ENCODE measurements at regions not wholly inside any gene's neighbourhood (a gene's known extent, or its start where the extent isn't known, plus 50 kb on each side); places are given as distances from the start of the nearest gene placed in this dataset.

DNA sequence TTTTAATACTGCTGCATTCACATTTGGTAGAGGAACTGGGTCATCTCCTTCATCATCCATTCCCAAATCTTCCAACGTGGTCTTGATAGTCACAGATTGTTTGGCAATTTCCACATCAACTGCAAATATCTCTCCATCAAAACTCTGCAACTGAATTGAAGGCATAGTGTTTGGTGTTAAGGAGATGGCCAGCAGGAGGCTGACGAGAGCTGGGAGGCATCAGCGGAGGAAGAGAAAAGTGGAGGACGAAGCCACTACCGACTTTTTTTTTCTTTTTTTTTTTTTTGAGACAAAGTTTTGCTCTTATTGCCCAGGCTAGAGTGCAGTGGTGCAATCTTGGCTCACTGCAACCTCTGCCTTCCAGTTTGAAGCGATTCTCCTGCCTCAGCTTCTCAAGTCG lies 205.0 kb upstream of the KCTD7 start:
- Histone ChIP-seq H3K9me3 (no peaks in the 10 kb centered on the region), H3K36me3 (no peaks in the 10 kb centered on the region), H3K27ac (no peak overlapping the region), H3K4me3 (no peak overlapping the region), H3K27me3 (no peaks in the 10 kb centered on the region), H3K4me1 (no peaks in the 10 kb centered on the region)
- TF ChIP-seq POLR2A (IDR thresholded peaks at IDR 0.05) = no peak
- TF ChIP-seq, protein P1, sequence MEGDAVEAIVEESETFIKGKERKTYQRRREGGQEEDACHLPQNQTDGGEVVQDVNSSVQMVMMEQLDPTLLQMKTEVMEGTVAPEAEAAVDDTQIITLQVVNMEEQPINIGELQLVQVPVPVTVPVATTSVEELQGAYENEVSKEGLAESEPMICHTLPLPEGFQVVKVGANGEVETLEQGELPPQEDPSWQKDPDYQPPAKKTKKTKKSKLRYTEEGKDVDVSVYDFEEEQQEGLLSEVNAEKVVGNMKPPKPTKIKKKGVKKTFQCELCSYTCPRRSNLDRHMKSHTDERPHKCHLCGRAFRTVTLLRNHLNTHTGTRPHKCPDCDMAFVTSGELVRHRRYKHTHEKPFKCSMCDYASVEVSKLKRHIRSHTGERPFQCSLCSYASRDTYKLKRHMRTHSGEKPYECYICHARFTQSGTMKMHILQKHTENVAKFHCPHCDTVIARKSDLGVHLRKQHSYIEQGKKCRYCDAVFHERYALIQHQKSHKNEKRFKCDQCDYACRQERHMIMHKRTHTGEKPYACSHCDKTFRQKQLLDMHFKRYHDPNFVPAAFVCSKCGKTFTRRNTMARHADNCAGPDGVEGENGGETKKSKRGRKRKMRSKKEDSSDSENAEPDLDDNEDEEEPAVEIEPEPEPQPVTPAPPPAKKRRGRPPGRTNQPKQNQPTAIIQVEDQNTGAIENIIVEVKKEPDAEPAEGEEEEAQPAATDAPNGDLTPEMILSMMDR (IDR thresholded peaks at IDR 0.05) = no peak
- no peak for DNase-seq
- intact Hi-C loops (cut with DNase I; ENCODE audit: low total_unique reads) = no loop called here

DNA sequence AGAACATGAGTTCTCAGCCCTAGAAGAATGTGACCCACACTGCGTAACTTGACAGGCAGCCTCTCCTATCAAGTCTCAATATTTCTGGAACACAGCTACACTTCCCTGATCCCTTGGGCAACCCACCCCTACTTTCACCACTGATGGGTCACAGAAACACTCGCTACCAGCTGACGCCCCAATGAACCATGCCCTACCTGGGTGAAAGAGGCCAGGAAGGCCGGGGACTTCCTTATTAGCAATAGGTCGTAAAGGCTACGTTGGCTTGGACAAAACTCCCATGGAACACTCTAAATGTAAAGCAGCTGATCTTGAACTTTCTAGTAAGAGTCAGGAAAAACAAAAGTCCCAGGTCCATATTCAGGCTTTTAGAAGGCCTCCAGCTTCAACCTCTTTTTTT lies 202.3 kb upstream of the KCTD7 start:
- Histone ChIP-seq H3K9me3 (no peaks in the 10 kb centered on the region), H3K4me3 (no peak overlapping the region), H3K27ac (no peak overlapping the region), H3K27me3 (no peaks in the 10 kb centered on the region), H3K4me1 (no peaks in the 10 kb centered on the region), H3K36me3 (no peaks in the 10 kb centered on the region)
- DNase-seq = no peak
- intact Hi-C loops (cut with DNase I; ENCODE audit: low total_unique reads) = no loop called here
- no peak for TF ChIP-seq POLR2A (IDR thresholded peaks at IDR 0.05)
- TF ChIP-seq, protein P1 (IDR thresholded peaks at IDR 0.05) = no peak

DNA sequence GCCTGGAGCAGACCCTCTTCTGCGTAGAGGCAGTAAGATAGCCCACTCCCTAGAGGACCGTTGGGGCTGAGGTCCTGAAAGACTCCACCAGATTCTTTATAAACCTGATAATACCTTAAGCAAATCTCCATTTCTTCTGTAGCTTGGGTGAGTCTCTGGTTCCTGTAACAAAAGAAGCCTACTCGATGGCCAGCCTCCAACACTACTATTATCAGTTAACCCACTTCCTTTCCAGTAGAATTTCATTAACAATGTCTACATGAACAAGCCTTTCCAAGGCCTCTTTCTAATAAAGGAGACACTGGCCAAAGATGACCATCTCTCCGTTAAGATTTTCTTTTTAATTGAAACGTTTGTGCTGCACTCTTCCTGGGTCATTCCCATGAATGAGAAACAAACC lies 201.7 kb upstream of the KCTD7 start:
- H3K27me3 ChIP-seq = no peaks in the 10 kb centered on the region
- TF ChIP-seq POLR2A (IDR thresholded peaks at IDR 0.05) = no peak
- TF ChIP-seq, protein P1 (IDR thresholded peaks at IDR 0.05) = no peak
- no peaks in the 10 kb centered on the region for H3K9me3 ChIP-seq
- H3K4me1 ChIP-seq = no peaks in the 10 kb centered on the region
- intact Hi-C loops (cut with DNase I; ENCODE audit: low total_unique reads) = no loop called here
- no peak overlapping the region for H3K27ac ChIP-seq
- no peak overlapping the region for H3K4me3 ChIP-seq
- no peaks in the 10 kb centered on the region for H3K36me3 ChIP-seq
- no peak for DNase-seq

DNA sequence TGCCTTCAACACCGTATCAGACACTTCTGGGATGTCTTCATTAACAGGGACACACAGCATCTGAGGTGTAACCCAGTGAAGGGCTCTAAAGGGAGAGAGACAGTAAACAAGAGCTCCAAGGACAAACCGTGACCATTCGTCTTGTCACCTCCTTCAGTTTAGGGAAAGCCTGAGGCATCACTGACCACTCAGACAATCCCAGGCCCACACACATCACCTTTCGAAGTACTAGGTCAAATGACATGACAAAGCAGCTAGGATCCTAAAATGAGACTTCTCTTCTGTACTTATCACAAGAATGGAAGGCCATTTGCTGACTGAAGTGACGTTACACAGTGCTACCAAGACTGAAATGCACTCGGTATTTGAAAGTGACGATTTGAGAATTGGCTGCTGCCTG lies 200.7 kb upstream of the KCTD7 start:
- H3K9me3 ChIP-seq = no peaks in the 10 kb centered on the region

DNA sequence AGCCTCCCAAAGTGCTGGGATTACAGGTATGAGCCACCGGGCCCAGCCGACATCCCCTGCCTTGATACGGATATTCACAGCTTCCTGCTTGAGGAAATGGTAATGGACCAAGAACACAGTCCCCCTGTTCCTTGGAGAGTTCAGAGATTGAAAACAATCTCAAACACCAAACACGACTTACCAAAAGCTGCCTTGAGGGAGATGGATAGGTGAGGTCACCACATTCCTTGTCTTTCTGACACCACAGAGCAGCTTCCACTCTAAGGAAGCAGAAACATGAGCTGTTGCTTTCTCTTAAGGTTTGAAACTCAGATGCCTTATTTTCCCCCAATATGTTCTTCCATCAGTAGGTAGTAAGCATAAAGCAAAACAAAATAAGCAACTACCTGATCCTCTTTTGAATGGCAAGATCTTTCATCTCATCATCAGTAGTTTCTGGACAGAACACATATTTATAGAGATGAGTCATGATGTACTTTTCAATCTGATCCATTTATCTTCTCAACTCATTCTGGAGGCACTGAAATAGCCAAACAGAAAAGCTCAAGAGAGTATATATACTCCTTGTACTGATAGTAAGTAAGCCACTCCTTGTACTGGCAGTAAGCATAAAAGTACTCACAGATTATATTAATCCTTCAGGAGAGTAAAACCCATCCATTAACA lies 199.1 kb upstream of the KCTD7 start:
- TF ChIP-seq, protein P1 (IDR thresholded peaks at IDR 0.05) = no peak
- TF ChIP-seq POLR2A (IDR thresholded peaks at IDR 0.05) = no peak
- no peaks in the 10 kb centered on the region for H3K9me3 ChIP-seq
- H3K36me3 ChIP-seq = no peaks in the 10 kb centered on the region
- no peak overlapping the region for H3K4me3 ChIP-seq
- intact Hi-C loops (cut with DNase I; ENCODE audit: low total_unique reads) = no loop called here
- DNase-seq = no peak
- H3K27me3 ChIP-seq = no peaks in the 10 kb centered on the region
- H3K27ac ChIP-seq = no peak overlapping the region
- no peaks in the 10 kb centered on the region for H3K4me1 ChIP-seq

More for the DNA sequence above, 200.7 kb upstream of the KCTD7 start:
- no peaks in the 10 kb centered on the region for H3K27me3 ChIP-seq
- DNase-seq = no peak
- H3K4me1 ChIP-seq = no peaks in the 10 kb centered on the region
- H3K36me3 ChIP-seq = no peaks in the 10 kb centered on the region
- no peak overlapping the region for H3K4me3 ChIP-seq
- TF ChIP-seq, protein P1 (IDR thresholded peaks at IDR 0.05) = no peak
- no peak for TF ChIP-seq POLR2A (IDR thresholded peaks at IDR 0.05)
- no peak overlapping the region for H3K27ac ChIP-seq
- intact Hi-C loops (cut with DNase I; ENCODE audit: low total_unique reads) = no loop called here
